Endothelial cell of umbilical vein (primary cell): ENCODE measurements at regions not wholly inside any gene's neighbourhood (a gene's known extent, or its start where the extent isn't known, plus 50 kb on each side); places are given as distances from the start of the nearest gene placed in this dataset.

ENCODE experiments used
- CTCF ChIP-seq, 2 donors: IDR thresholded peaks; 1 replicate in 1 of 2; 2 replicates in 1 of 2; pipeline ENCODE4 v1.5.1; 2011; ENCODE audit warnings: low read length in 2 of 2, mild to moderate bottlenecking in 2 of 2, moderate library complexity in 2 of 2, control low read depth in 1 of 2, inconsistent platforms in 1 of 2, low read depth in 1 of 2; ENCODE audit not compliant: insufficient read depth in 1 of 2; ENCODE audit errors: extremely low read depth in 1 of 2
- EZH2 ChIP-seq: IDR thresholded peaks from 2 replicates; pipeline ENCODE4 v1.6.1; 2012; ENCODE audit warnings: borderline replicate concordance, low read depth, mild to moderate bottlenecking, moderate library complexity, low read length, inconsistent platforms; ENCODE audit not compliant: severe bottlenecking
- FOS ChIP-seq: IDR thresholded peaks from 2 replicates; pipeline ENCODE4 v1.6.1; 2011; ENCODE audit warnings: mild to moderate bottlenecking, low read length, moderate library complexity, borderline replicate concordance; ENCODE audit not compliant: insufficient read depth
- JUN ChIP-seq: IDR thresholded peaks from 2 replicates; pipeline ENCODE4 v1.6.1; 2011; ENCODE audit warnings: borderline replicate concordance, low read depth; ENCODE audit not compliant: insufficient read length, insufficient read depth
- MAX ChIP-seq: IDR thresholded peaks from 2 replicates; pipeline ENCODE4 v1.6.1; 2011; ENCODE audit not compliant: insufficient read depth, insufficient read length
- MYC ChIP-seq: IDR thresholded peaks from one replicate; pipeline ENCODE4 v1.6.1; 2011; ENCODE audit warnings: mild to moderate bottlenecking, low read depth, low read length
- POLR2A ChIP-seq: IDR thresholded peaks from 2 replicates; pipeline ENCODE4 v1.6.1; 2012; ENCODE audit warnings: low read depth, mild to moderate bottlenecking, control low read depth, low read length
- POLR2AphosphoS5 ChIP-seq: IDR thresholded peaks from 2 replicates; pipeline ENCODE4 v1.6.1; 2012; ENCODE audit warnings: low read depth, mild to moderate bottlenecking, control low read depth, low read length, moderate library complexity; ENCODE audit not compliant: insufficient read depth

GRCh38 chr6:44737829-44738528, 350.5 kb downstream of the CDC5L start:
- TF ChIP-seq FOS (no peak), CTCF (IDR thresholded peaks at IDR 0.05; ENCODE audit: extremely low read depth in 1 of 2, insufficient read depth in 1 of 2, low read depth in 1 of 2, low read length in 2 of 2) (no peak), POLR2AphosphoS5 (no peak), EZH2 (no peak), POLR2A (no peak), MAX (no peak), JUN (no peak), MYC (no peak)
